Putamen (tissue), 1 donor: ENCODE measurements at regions not wholly inside any gene's neighbourhood (a gene's known extent, or its start where the extent isn't known, plus 50 kb on each side); places are given as distances from the start of the nearest gene placed in this dataset.
"Not testable (repeated sequence)": the region's sequence is repeated elsewhere in the genome, so short reads cannot be mapped to it uniquely, and the experiment has no call there.

Experiments used
- DNase-seq: peaks from one replicate; pipeline ENCODE4 v3.0.0-alpha.2; 2016; ENCODE audit warnings: low spot score

DNA sequence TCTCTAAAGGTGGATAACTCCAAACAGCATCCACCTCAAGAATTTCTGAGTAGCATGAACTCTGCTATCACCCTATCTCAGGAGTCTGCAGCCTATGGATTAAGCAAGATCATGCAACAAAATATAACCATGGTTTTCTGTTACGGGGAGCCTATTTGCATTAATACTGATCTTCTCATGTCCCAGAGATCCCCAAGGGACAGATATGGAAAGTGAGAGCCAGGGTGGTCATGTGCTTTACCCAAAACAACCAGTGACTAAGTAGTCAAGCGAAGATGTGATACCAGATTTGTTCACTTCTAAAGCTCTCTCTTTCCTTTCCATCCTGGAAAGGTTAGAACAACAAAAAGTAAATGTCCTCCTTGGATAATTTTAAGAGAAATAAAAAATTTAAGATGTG lies 125.1 kb downstream of the PRRX1 start:
- DNase-seq: no peak

DNA sequence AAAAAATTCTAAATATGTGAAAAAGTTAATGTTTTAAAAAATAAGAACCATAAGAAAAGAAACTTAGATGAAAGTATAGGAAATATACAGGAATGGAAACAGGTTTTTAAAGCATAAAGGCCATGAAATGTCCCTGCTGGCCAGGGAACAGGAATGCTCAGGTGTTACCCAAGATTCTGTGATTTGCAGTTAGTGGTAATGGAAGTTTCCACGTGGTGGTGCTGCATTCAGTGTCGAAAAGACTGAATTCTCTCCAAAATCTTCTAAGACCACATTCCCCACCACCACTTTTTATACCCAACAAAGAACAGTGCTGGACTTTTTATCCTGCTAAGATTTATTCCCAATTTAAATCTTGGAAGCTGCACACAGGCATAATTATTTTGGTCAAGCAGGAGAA lies 126.2 kb downstream of the PRRX1 start:
- no peak for DNase-seq

DNA sequence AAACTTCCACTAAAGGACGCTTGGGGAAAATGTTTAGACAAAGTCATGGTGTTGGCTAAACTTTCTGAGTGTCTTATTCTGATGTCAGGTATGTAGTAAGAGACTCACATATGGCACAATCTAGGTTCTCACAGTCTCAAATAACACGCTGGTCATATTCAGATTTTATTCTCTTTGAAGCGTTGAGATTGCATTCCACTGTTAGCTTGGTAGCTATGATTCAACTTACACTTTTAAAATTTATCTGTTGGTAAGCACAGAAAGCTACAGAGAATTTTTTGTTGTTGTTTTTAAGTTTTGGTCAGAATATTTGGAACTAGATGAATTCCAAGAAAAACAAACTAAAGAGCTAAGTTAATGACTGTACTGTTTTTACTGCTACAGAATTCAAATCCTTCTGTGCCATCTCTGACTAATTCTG lies 126.7 kb downstream of the PRRX1 start:
- no peak for DNase-seq

DNA sequence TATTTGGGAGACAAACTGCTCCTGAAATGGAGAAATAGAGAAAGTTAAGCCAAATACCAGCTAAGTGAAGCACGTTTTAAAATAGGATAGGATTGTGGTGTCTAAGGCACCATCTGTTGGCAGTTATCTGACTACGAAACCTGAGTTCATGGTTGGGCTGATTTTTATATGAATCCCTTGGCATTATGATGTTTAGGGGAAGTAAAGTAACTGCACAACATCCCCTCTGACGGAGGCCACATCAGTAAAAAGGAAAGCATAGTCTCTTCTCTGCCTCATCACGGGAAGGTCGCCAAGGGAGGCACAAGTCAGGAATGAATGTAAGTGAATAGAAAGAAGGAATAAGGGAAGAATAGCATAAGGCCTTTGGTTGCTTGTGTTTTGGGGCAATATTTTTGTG lies 128.0 kb downstream of the PRRX1 start:
- no peak for DNase-seq

DNA sequence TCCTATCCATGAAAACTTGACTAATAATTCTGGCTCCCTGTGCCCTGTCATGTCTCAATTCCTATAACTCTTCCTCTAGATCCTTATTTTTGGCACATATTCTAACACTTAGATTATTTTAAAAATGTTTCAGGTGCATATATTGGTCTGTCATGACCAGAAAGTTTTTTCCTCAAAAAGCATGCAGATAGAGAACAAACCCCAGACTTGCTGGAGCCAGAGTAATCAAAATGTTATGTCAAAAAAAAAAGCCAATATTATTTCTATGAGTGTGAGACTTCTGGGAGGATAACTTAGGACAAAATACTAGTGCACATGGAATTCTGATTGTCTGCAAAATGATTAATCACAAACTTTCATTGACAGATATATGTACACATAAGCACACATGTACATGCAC lies 135.1 kb upstream of the MROH9 start:
- no peak for DNase-seq

DNA sequence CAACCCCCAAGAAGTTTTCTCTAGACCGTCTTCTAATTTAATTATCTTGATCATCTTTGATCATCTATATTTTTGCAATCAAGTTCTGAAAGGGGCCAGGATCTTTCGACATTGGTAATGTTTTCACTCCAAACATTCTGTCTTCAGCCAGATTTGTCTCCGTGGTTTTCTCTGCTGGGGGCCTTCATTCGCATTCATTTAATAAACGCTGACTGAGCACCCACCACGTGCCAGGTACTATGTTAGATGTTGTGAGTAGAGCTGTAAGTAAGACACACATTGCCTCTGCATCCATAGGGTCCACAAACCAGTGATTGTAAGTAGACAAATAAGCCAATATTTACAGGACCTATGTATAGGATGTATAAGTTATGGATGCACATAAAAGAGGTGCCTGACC lies 134.5 kb upstream of the MROH9 start:
- DNase-seq: no peak

DNA sequence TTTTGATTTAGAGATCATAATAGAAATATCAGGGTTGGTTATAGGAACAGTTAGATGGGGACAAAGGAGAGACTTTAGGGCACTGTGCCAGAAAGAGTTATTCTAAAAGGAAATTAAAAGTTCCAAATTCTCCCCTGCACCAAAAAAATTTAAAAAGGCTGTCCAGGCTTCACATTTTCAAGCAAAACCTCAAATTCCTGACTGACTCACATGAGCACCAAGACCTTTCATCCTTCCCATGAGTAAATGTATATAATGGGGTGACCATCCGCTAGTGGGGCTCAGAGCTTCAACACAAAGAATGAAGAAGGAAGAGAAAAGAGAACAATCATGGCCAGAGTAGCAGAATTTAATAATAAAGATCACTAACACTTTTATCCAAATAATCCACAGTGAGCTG lies 131.6 kb upstream of the MROH9 start:
- no peak for DNase-seq

DNA sequence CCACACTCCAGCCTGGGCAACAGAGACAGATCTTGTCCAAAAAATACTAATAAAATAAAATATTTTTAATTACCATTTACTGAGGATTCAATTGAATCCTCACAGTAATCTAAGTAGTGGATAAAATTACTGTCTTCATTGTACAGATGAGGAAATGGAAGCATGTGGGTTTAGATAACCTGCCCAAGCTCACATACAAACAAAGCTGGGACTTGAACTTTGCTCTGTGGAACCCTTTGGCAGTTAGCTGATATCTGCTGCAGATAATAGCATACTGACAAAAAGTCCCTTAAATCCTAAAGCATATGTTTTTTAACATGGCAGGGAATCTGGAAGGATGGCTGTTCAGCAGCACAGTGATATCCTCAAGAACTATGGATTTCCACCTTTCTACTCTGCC lies 130.9 kb upstream of the MROH9 start:
- no peak for DNase-seq

DNA sequence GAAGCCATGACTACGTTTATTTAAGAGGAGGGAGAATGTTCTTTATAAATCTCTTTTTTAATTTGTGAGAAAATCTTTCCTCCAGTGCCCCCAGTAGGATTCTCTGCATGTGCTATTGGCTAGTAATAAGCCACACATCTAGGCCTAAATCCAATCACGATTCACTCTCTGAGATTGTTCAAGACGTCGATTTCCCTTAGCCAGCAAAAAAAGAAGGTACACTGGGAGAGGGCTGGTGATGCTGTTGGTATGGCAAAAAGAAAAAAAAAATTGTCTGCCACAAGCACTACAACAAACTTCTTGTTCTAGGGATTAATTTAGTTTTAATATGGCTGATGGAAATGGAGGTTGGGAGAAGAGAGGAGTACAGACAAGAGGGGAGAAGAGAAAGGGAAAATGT lies 130.5 kb upstream of the MROH9 start:
- DNase-seq: no peak

DNA sequence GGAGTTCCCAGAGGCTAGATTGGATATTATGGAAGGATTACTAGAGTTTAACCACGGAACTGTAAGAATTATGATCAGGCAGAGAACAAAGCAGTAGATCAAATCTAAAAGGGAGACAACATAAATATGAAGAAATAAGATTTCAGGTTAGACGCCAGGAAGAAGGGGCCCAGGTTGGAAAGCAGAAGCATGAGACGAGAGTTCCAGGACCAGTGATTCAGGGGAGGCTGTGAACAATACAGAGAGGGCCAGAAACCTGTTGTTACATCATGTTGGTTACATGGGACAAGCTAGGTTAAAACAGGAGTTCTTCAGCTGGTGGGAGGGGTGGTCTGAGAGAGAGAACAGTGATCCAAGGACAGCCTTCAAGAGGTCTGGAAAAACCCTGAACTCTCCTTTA lies 128.4 kb upstream of the MROH9 start:
- no peak for DNase-seq

DNA sequence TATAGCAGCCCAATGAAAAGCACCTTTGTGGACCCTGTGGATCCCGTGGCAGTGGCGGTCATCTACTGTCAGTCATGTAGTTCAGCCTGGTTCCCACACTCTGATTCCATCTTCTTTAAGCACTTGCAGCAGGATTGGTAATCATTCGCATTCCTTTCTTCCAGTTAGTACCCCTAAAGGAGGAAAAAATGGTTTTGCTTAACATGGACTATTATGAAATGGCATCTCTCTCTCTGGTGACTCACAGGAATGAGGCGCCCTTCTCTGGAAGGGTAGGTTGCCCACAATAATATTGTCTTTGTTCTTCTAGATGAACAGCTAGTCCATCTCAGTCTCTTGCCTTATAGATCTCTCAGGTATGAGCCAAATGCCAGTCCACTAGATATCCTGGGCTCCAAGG lies 127.9 kb upstream of the MROH9 start:
- no peak for DNase-seq

DNA sequence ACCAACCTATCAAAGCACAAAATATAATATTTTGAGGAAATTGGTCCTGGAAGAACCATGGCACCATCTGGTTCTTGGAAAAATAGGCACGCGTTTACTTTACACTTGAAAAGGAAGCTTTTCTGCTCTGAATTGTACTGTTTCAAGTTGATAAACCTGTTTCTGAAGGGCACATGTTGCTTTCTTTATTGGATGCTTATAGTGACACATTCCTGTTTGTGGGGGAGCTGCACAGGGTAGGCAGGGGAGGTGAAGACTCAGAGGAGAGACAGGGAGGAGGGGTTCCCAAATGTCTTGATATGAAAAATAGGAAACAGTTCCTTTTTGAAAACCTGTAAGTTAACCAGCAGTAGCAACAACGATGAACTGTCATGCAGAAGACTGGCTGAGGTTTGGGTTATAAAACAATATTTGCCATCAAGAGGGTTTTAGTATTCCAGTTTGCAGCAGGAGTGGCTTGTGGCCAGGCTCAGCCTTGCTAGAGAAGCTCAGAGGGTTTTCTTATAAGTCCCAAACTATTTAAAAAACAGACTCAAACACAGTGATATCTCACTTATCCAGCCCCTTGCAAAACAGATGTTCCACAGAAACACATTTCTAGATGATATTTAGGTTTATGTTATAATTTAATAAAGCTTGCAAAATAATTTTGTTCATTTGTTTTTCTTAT lies 127.0 kb upstream of the MROH9 start:
- no peak for DNase-seq

DNA sequence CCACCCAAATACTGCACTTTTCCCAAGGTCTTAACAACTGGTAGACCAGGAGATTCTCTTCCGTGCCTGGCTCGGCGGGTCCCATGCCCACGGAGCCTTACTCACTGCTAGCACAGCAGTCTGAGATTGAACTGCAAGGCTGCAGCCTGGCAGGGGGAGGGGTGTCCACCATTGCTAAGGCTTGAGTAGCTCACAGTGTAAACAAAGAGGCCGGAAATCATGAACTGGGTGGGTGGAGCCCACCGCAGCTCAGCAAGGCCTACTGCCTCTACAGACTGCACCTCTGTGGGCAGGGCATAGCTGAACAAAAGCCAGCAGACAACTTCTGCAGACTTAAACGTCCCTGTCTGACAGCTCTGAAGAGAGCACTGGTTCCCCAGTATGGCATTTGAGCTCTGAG lies 124.3 kb upstream of the MROH9 start:
- DNase-seq: not testable (repeated sequence)

DNA sequence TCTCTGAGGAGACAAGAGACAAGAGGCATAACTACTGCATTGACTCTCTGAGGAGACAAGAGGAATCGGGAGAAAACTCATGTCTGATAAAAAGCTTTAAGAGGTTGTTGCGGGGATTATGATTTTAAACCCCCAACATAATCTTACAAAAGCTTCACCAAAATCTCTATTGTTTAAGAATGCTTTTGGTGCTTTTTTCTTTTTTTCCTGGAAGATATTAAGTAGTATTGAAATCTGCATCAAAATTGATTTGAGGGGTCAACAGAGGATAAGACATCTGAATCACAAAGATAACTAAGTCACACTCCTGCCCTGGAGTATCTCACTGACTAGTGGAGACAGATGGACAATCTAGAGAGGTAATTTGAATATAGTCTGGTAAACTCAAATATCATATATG lies 115.6 kb upstream of the MROH9 start:
- DNase-seq: no peak

DNA sequence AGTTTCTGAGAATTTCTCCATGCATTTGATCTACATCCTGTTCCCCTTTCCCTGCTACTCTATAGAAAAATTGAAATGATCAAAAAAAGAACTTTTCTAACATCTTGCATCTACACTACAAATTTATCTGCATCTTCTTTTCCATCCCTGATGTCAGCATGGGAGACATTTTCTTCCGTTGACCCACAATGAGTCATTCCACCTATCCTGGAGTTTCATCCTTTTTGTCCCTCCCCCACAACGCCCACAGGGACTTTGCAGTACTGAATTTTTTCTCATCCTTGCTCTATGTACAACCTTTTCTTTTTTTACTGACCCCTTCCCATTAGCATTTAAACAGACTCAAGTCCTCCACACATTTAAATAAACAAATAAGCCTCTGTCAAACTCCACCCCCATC lies 112.2 kb upstream of the MROH9 start:
- DNase-seq: no peak

DNA sequence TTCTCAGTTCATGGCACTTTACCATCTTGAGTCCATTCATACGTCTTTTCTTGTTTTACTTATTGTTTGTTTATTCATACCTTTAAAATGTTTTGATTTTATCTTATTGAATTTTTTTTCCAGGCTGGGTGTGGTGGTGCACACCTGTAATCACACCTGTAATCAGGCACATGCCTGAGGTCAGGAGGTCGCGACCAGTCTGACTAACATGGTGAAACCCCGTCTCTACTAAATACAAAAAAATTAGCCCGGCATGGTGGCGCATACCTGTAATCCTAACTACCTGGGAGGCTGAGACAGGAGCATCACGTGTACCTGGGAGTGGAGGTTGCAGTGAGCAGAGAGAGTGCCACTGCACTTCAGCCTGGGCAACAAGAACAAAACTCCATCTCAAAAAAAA lies 104.1 kb upstream of the MROH9 start:
- DNase-seq: no peak

DNA sequence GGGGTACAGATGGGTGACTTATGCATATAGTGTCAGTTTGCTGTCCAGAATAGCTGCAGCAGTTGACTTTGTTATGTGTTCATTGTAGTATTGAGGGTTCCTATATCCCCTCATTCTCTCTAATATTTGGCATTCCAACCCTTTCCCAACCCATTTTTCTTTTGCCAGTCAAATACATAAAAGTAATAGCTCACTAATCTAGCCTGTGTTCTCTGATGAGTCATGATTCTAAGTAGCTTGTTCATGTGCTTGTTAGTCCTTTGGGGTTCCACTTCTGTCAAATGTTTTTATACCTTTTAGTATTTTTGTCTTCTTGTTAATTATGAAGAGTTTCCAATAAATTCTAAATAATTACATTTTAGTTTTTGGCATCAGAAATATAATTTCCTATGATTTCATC lies 99.2 kb upstream of the MROH9 start:
- DNase-seq: no peak

DNA sequence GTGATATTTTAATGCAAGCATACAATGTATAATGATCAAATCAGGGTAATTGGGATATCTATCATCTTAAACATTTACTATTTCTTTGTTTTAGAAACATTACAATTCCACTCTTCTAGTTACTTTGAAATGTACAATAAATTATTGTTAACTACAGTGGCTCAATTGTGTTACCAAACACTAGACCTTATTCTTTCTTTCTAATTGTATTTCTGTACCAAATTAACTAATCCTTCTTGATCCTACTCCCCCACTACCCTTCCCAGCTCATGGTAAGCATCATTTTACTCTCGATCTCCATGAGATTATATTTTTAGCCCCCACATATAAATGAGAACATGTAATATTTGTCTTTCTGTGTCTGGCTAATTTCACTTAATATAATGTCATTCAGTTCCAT lies 95.0 kb upstream of the MROH9 start:
- peak; percentile 39 for DNase-seq

DNA sequence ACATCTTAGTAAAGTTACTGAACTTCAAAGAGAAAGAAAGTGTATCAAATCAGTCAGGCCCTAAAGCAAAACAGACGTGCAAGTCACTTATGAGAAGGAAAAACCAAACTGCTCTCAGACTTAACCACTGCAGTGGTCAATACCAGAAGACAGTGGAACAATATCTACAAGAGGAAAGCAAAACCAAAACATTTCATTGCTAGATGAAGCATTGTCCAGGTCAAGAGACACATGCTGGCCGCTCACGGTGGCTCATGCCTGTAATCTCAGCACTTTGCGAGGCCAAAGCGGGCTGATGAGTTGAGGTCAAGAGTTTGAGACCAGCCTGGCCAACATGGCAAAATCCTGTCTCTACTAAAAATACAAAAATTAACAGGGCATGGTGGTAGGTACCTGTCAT lies 82.0 kb upstream of the MROH9 start:
- no peak for DNase-seq

DNA sequence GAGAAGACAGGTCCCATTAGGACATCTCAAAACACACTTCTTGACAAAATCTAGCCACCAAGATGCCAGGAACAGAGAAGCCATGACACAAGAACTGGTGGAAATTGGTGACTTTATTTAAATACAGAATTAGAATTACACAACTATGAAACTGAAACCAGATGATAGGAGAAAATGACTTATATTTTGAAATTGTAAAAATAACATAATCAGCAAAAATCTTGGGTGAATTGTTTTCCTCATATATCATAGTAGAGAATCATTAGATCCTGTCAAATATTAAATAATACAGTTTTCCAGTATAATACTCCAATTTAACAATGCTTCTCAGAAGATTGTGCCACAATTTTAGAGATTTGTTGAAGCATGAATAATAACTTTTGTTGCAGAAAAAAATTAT lies 81.5 kb upstream of the MROH9 start:
- DNase-seq: no peak

DNA sequence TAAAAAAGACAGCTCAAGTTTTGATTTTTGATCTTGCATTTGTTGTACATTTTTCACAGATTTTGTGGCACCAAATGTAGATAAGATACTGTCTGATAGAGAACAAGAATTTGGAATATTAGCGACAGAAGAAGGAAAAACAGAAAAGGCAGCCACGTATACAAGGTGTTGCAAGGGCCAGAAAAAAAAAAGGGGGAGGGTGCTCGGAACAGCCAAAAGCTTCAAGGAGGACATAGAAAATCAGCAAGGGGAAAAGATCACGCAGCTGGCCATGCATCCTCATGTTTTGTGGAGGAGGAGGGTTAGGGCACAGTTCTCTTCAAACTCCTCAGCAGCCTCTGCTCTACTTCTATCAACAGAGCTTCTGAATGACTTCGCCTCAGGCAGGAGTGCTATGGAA lies 80.7 kb upstream of the MROH9 start:
- DNase-seq: no peak

DNA sequence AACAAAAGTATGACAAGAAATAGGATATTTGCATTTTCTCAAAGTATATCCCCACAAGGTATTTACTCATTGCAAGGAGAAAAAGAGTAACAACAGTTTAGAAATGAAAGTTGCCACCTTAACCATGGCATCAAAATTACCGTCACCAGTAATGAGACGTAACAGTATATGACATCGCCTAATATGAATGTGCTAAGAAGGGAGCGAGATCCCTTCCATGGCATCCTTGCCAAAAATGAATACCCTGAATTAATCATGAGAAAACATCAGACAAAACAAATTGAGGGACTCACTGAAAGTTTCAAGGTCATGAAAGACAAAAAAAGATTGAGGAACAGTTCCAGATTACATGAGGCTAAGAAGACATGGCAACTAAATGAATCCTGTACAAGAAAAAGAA lies 78.9 kb upstream of the MROH9 start:
- no peak for DNase-seq

DNA sequence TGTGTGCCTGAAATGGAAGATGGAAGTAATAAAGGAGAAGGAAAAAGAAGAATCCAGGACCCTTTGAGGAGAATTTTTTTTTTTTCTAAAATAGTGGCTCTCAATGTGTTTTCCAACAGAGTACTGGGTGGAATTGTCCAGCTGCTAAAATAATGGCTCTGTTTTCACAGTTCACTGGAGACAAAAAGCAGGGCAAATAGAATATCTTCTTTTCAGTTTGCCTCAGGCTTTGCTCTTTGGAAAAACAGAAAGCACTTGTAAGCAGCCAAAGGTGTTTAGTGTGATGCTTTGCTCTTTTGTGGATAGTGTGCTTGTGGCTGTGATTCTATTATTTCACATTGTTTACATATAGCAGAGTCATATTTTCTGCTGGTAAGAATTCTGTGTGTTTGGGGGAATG lies 77.4 kb upstream of the MROH9 start:
- DNase-seq: no peak

DNA sequence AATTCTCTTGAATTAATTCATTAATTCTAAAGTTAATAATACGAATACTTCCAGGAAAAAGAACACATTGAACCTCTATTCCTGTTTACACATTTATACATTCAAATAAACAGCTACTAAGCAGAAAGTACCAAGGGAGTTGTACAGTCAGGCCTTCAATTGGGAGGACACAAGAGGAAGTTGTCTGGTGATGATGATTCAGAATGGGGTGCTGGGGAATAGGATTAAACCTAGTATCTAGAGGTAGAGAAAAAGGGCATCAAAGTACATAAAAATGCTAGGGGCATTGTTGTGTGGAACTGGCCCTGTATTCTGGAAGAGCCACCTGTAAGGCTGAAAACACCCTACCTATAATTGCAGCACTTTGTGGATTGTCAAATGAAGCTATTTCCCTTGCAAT lies 71.7 kb upstream of the MROH9 start:
- no peak for DNase-seq

DNA sequence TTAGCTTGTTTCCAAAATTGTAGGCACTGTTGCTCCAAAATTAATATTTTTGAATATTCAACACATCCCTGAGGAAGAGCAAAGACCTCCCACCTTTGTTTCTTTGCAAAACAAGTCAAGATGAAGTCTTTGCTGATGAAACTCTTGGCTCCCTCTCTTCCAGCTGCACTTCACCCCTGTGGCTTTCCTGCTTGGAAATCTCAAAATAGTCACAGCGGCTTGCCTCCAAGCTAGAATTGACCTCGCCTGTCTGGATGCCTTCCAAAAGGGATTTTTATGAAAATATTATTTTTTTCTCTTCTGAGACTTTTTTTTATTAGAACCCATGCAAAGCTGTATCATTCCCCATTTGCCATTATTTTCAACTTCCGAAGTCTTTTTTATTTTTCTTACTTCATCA lies 71.1 kb upstream of the MROH9 start:
- no peak for DNase-seq
